A549 (cell line): ENCODE measurements at regions not wholly inside any gene's neighbourhood (a gene's known extent, or its start where the extent isn't known, plus 50 kb on each side); places are given as distances from the start of the nearest gene placed in this dataset.

ENCODE experiments used
- ATAC-seq, 2 experiments: fragments of 200-7000 bp in 1 of 2; fragments of >200 bp in 1 of 2; cut with Nextera tagmentation in 1 of 2; cut with Tn5 transposase in 1 of 2; 3 replicates each; pipeline versions ENCODE4 v1.8.0 to v1.9.1; 2018 to 2020; ENCODE audit warnings: mild to moderate bottlenecking in 1 of 2, moderate library complexity in 1 of 2
- CTCF ChIA-PET: fragments of 300-600 bp; sonication (Branson Sonifier 250); formaldehyde crosslinking; extraction: SDS; loops from one replicate; lab custom pipeline; 2021; ENCODE audit warnings: antibody characterized with exemption, inconsistent platforms; lab: Yijun Ruan, JAX
- POLR2A ChIA-PET: fragments of 350-600 bp; formaldehyde crosslinking; extraction: SDS; loops from one replicate; lab custom pipeline; 2021; ENCODE audit warnings: antibody characterized with exemption, inconsistent platforms; lab: Yijun Ruan, JAX
- DNase-seq, 2 experiments: peaks; one replicate each; pipeline versions ENCODE4 v3.0.0 to v3.0.0-alpha.2; 2011 to 2016; ENCODE audit warnings: low read depth in 1 of 2, low spot score in 1 of 2
- FAIRE-seq: peaks from 2 replicates; lab custom pipeline; 2011; peaks lifted over from hg19 to GRCh38; lab: Jason Lieb, UNC
- H3K27ac ChIP-seq, 2 experiments: fragments of >200 bp; sonication (Bioruptor Twin); formaldehyde crosslinking; 3 replicates each; pipeline ENCODE4 v1.5.1; 2016 to 2017
- H3K4me1 ChIP-seq: fragments of >200 bp; sonication (Bioruptor Twin); formaldehyde crosslinking; 3 replicates; pipeline ENCODE4 v1.6.1; 2016
- H3K4me2 ChIP-seq: fragments of >200 bp; sonication (Bioruptor Twin); formaldehyde crosslinking; 3 replicates; pipeline ENCODE4 v1.6.1; 2016
- H3K4me3 ChIP-seq: fragments of >200 bp; sonication (Bioruptor Twin); formaldehyde crosslinking; 3 replicates; pipeline ENCODE4 v1.5.1; 2016
- H3K9me3 ChIP-seq: fragments of >200 bp; sonication (Bioruptor Twin); formaldehyde crosslinking; 3 replicates; pipeline ENCODE4 v1.6.1; 2016
- CBX2 ChIP-seq: fragments of 200-600 bp; sonication (generic); IDR thresholded peaks from 2 replicates; pipeline ENCODE4 v1.6.1; 2016; ENCODE audit warnings: low read depth, mild to moderate bottlenecking, borderline replicate concordance
- CHD2 ChIP-seq: fragments of 150-350 bp; IDR thresholded peaks from 2 replicates; pipeline ENCODE4 v1.6.1; 2014; ENCODE audit warnings: low read length; ENCODE audit not compliant: partially characterized antibody
- EHF ChIP-seq: fragments of 250-450 bp; sonication (Bioruptor Pico); IDR thresholded peaks from 2 replicates; pipeline ENCODE4 v1.5.0; 2020; ENCODE audit warnings: mild to moderate bottlenecking
- EP300 ChIP-seq, 2 experiments: fragments of >200 bp; sonication (Bioruptor Twin); formaldehyde crosslinking; IDR thresholded peaks; 2 replicates in 1 of 2; 3 replicates in 1 of 2; pipeline ENCODE4 v1.6.1; 2016 to 2017
- HOXB5 ChIP-seq: fragments of 250-450 bp; sonication (Bioruptor Pico); IDR thresholded peaks from 2 replicates; pipeline ENCODE4 v1.5.0; 2020; ENCODE audit warnings: mild to moderate bottlenecking, moderate library complexity
- JUN ChIP-seq, 2 experiments: fragments of >200 bp; sonication (Bioruptor Twin); formaldehyde crosslinking; IDR thresholded peaks; 2 replicates in 1 of 2; 3 replicates in 1 of 2; pipeline ENCODE4 v1.6.1; 2016 to 2017
- MAZ ChIP-seq: fragments of 150-350 bp; IDR thresholded peaks from 2 replicates; pipeline ENCODE4 v1.6.1; 2014; ENCODE audit warnings: antibody characterized with exemption, low read depth, low read length, borderline replicate concordance
- NPAS2 ChIP-seq: fragments of 250-450 bp; sonication (Bioruptor Pico); IDR thresholded peaks from 2 replicates; pipeline ENCODE4 v1.8.0; 2022; ENCODE audit warnings: mild to moderate bottlenecking, moderate library complexity, borderline replicate concordance
- RCOR1 ChIP-seq: fragments of 150-350 bp; IDR thresholded peaks from 2 replicates; pipeline ENCODE4 v1.6.1; 2014; ENCODE audit warnings: antibody characterized with exemption, low read length, low read depth
- SREBF2 ChIP-seq: fragments of 450-650 bp; IDR thresholded peaks from 2 replicates; pipeline ENCODE4 v1.6.1; 2014; ENCODE audit warnings: mild to moderate bottlenecking, moderate library complexity
- ZC3H11A ChIP-seq: fragments of 450-650 bp; IDR thresholded peaks from 2 replicates; pipeline ENCODE4 v1.6.1; 2014; ENCODE audit warnings: antibody characterized with exemption, mild to moderate bottlenecking
- ZSCAN20 ChIP-seq: fragments of 250-450 bp; sonication (Bioruptor Pico); IDR thresholded peaks from 2 replicates; pipeline ENCODE4 v1.8.0; 2022; ENCODE audit warnings: mild to moderate bottlenecking, moderate library complexity
- WGBS: methylation state at CpG from one replicate; pipeline ENCODE4 v1.1.6; 2017; ENCODE audit errors: missing lambda C conversion rate; 5-methylcytosine and 5-hydroxymethylcytosine counted together
- TF ChIP-seq, protein P1 (sequence below): fragments of >200 bp; sonication (Bioruptor Twin); formaldehyde crosslinking; IDR thresholded peaks from 3 replicates; pipeline ENCODE4 v1.6.1; 2016
- TF ChIP-seq, protein P2 (sequence below): IDR thresholded peaks from 2 replicates; pipeline ENCODE4 v1.6.1; 2012
- TF ChIP-seq, protein P3 (sequence below): fragments of 200-600 bp; sonication (generic); IDR thresholded peaks from 2 replicates; pipeline ENCODE4 v1.6.1; 2016; ENCODE audit warnings: antibody characterized with exemption, mild to moderate bottlenecking, moderate library complexity
- TF ChIP-seq, protein P4 (sequence below): IDR thresholded peaks from 2 replicates; pipeline ENCODE4 v1.6.1; 2012; ENCODE audit warnings: low read depth, borderline replicate concordance
- TF ChIP-seq, protein P5 (sequence below): fragments of >200 bp; sonication (Bioruptor Twin); formaldehyde crosslinking; IDR thresholded peaks from 3 replicates; pipeline ENCODE4 v1.5.1; 2016

DNA sequence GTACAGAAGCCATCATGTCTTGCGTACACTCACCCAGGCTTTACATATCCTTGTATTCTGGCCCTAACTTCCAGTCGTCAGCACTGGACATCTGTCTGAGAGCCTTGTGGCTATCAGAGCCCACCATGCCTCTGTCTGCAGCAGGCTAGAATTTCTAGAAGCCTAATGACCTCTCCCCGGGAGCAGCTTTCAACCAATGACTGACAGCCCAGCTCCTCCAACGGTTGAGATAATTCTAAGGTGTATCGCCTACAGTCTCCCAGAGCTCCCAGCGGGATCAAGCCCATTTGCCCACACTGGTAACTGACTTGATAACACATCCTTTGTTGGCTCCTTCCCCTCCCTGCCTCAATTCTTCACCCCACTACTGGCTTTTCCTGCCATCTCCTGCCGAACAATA lies 562.8 kb downstream of the BCOR start:
- ATAC-seq (no peak), FAIRE-seq (no peak), DNase-seq (no peak)
- Histone ChIP-seq H3K4me2 (no peak overlapping the region), H3K4me3 (no peak overlapping the region), H3K4me1 (no peaks in the 10 kb centered on the region), H3K9me3 (no peaks in the 10 kb centered on the region), H3K27ac (no peak overlapping the region)
- ChIA-PET CTCF (no interaction called here), POLR2A (no interaction called here)
- TF ChIP-seq RCOR1 (no peak), HOXB5 (CRISPR knock-in tag) (no peak), ZSCAN20 (no peak), MAZ (no peak), EHF (no peak), SREBF2 (no peak), JUN (IDR thresholded peaks at IDR 0.05) (no peak), EP300 (IDR thresholded peaks at IDR 0.05) (no peak)
- TF ChIP-seq, protein P1, sequence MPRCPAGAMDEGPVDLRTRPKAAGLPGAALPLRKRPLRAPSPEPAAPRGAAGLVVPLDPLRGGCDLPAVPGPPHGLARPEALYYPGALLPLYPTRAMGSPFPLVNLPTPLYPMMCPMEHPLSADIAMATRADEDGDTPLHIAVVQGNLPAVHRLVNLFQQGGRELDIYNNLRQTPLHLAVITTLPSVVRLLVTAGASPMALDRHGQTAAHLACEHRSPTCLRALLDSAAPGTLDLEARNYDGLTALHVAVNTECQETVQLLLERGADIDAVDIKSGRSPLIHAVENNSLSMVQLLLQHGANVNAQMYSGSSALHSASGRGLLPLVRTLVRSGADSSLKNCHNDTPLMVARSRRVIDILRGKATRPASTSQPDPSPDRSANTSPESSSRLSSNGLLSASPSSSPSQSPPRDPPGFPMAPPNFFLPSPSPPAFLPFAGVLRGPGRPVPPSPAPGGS: no peak
- TF ChIP-seq, protein P2, sequence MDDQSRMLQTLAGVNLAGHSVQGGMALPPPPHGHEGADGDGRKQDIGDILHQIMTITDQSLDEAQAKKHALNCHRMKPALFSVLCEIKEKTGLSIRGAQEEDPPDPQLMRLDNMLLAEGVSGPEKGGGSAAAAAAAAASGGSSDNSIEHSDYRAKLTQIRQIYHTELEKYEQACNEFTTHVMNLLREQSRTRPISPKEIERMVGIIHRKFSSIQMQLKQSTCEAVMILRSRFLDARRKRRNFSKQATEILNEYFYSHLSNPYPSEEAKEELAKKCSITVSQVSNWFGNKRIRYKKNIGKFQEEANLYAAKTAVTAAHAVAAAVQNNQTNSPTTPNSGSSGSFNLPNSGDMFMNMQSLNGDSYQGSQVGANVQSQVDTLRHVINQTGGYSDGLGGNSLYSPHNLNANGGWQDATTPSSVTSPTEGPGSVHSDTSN: no peak
- TF ChIP-seq, protein P3, sequence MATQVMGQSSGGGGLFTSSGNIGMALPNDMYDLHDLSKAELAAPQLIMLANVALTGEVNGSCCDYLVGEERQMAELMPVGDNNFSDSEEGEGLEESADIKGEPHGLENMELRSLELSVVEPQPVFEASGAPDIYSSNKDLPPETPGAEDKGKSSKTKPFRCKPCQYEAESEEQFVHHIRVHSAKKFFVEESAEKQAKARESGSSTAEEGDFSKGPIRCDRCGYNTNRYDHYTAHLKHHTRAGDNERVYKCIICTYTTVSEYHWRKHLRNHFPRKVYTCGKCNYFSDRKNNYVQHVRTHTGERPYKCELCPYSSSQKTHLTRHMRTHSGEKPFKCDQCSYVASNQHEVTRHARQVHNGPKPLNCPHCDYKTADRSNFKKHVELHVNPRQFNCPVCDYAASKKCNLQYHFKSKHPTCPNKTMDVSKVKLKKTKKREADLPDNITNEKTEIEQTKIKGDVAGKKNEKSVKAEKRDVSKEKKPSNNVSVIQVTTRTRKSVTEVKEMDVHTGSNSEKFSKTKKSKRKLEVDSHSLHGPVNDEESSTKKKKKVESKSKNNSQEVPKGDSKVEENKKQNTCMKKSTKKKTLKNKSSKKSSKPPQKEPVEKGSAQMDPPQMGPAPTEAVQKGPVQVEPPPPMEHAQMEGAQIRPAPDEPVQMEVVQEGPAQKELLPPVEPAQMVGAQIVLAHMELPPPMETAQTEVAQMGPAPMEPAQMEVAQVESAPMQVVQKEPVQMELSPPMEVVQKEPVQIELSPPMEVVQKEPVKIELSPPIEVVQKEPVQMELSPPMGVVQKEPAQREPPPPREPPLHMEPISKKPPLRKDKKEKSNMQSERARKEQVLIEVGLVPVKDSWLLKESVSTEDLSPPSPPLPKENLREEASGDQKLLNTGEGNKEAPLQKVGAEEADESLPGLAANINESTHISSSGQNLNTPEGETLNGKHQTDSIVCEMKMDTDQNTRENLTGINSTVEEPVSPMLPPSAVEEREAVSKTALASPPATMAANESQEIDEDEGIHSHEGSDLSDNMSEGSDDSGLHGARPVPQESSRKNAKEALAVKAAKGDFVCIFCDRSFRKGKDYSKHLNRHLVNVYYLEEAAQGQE: no peak
- TF ChIP-seq, protein P4, sequence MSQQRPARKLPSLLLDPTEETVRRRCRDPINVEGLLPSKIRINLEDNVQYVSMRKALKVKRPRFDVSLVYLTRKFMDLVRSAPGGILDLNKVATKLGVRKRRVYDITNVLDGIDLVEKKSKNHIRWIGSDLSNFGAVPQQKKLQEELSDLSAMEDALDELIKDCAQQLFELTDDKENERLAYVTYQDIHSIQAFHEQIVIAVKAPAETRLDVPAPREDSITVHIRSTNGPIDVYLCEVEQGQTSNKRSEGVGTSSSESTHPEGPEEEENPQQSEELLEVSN: no peak
- WGBS: 42% methylated on average over 7 of the region's 7 CpGs

DNA sequence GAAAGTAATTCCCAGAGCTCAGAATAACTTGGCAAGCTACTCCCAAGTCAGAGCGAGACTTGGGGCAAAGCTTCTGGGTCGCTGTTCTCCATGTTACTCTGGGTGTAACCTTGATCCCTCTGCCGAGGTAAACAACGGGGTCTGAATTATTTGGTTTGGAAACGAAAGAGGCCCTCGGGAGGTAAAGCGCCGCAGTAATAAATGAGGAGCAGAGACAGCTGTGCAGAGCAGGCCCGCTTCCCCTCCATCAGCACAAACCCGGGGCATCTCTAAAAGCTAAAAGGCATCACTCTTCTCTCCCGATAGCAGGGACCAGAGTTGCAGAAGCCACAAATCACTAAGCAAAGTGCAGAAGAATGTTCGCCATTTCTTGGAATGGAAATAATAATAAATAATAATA lies 561.5 kb downstream of the BCOR start:
- POLR2A ChIA-PET: no interaction called here

More for the DNA sequence above, 561.5 kb downstream of the BCOR start:
- TF ChIP-seq CBX2 (no peak), ZC3H11A (no peak), NPAS2 (CRISPR knock-in tag) (no peak), CHD2 (no peak)
- TF ChIP-seq, protein P4: no peak
- TF ChIP-seq, protein P3: no peak
- TF ChIP-seq, protein P2: no peak
- TF ChIP-seq, protein P5, sequence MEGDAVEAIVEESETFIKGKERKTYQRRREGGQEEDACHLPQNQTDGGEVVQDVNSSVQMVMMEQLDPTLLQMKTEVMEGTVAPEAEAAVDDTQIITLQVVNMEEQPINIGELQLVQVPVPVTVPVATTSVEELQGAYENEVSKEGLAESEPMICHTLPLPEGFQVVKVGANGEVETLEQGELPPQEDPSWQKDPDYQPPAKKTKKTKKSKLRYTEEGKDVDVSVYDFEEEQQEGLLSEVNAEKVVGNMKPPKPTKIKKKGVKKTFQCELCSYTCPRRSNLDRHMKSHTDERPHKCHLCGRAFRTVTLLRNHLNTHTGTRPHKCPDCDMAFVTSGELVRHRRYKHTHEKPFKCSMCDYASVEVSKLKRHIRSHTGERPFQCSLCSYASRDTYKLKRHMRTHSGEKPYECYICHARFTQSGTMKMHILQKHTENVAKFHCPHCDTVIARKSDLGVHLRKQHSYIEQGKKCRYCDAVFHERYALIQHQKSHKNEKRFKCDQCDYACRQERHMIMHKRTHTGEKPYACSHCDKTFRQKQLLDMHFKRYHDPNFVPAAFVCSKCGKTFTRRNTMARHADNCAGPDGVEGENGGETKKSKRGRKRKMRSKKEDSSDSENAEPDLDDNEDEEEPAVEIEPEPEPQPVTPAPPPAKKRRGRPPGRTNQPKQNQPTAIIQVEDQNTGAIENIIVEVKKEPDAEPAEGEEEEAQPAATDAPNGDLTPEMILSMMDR: no peak
- Histone ChIP-seq H3K4me1 (no peaks in the 10 kb centered on the region), H3K4me2 (no peak overlapping the region), H3K4me3 (no peak overlapping the region), H3K27ac (no peak overlapping the region), H3K9me3 (no peaks in the 10 kb centered on the region)
- ATAC-seq (no peak), FAIRE-seq (no peak), DNase-seq (no peak)
- CTCF ChIA-PET: no interaction called here
- WGBS: 43% methylated on average over 12 of the region's 12 CpGs
